AG08396 (cell line): ENCODE measurements at regions not wholly inside any gene's neighbourhood (a gene's known extent, or its start where the extent isn't known, plus 50 kb on each side); places are given as distances from the start of the nearest gene placed in this dataset.

Source experiments
- DNase-seq: peaks from one replicate; pipeline ENCODE4 v3.0.0; 2012; ENCODE audit warnings: low spot score, mixed read lengths

DNA sequence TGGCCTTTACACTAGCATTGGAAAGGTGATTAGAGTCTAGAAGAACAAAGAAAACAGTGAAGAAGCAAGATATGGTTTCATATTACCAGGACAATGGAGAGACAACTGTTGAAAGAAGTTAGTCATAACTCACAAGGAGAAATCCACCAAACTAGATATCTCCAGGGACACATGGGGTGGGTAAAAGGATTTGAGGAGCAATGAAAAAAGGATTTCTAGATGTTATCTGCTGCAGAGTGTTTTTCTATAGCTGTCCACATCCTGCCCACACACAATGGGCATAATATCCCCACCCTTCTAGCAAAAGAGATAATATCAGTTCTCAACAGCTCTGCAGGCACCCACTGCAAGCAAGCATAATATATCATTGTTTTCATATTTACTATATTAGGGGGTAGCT is 303.1 kb downstream of the HAO1 start:
- no peak for DNase-seq

DNA sequence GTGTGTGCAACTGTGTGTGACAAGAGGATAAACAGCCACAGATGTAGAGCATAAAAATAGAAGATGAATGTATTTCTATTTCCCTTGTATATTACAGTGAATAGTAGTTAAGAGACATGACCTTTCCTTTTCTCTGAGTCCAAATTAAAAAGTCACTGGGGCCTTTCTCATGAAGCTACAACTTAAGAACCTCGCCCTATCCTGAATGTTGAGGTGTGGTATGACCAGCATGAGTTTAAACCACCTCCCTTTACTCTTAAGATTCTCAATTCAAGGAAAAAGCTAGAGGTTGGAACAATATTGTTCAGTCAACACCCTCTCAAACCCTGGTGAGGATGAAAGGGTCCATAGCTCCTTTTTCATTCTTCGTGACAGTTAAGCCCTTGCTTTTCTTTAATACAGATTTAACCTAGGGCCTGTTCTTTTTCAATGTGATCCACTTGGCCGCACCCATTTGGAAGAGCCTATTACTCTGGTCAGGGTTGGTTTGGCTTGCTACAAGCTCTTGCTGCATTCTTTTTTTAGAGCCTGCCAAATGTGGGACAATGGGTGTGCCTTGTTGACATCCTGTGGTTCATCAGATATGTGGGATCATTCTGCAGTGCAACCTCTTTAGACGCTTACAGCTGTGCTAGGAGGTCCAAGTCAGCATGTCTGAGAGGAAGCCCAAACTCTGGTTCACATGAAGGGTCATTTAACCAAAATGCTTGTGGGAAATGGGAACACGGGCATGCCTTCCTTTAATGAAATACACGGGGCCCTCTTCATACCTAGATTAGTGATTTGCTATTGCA is 290.0 kb downstream of the HAO1 start:
- DNase-seq: peak; percentile 84

DNA sequence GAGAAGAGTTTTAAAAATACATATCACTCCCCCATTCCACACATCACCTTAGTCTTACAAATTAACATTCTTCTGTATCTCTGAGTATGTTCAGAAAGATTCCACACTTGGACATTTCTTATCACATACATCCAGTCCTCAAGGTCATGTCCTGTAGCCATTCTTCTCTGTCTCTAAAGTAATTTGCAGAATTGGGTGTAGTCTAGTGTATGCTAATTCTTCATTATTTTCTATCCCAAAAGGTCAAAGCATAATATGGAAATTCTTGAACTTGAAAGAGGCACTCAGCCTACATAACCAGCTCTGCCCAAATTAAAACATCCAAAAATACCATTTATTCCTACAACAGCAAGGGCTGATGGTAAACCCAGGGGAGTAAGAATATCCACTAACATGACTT is 286.0 kb downstream of the HAO1 start:
- no peak for DNase-seq

DNA sequence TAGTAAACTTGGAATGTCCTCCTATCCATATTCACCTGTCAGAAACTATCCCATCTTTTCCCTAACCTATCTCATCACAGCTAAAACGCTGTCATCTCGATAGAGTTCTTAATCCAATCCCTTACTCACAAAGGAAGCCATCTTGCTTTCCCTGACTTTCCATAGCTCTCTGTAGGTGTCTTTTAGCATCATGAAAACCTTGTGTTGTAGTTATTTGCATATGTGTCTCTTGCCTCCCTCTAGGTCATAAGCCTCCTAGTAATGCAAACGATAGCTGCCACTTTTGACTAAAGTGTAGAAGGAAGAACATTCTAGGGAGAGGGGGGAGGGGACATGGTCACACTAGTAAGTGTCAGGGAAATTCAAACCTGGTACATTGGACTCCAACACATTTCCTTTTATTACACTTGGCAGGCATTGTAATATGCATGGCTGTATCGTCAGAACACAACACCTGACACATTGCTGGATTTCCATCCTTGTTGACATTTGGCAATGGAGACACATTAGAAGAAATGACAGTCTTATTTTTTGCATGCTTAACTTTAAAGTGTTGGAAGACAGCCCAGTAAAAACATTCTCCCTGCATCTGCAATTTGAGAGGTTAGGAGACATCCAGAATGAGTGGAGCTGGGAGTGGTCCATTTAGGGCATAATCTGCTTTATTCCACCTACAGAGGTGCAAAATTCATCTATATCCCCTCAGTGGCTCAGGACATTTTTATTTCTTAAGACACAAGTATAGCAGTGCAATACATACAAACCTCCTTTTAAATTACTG is 283.4 kb downstream of the HAO1 start:
- DNase-seq: no peak

DNA sequence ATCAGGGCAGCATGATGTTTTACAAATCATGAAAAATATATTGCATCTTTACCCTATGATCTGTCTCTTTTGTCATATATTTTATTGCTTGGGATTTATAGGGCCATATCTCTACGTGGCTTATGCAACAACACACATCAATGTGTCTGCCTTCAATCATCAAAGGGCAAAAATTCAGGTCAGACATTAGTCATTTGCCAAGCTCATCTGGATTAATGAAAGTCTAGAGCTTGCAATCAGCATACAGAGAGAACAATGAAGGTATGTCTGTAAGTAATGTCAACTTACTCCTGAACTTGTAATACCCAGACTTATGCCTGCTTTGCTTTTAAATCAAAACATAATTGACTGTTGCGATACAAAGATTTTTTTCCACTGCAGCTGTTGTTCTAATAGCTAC is 282.7 kb downstream of the HAO1 start:
- DNase-seq: no peak

- no peak for DNase-seq
These were observed 280.1 kb downstream of the HAO1 start for GRCh38 chr20:7660165-7660564.

DNA sequence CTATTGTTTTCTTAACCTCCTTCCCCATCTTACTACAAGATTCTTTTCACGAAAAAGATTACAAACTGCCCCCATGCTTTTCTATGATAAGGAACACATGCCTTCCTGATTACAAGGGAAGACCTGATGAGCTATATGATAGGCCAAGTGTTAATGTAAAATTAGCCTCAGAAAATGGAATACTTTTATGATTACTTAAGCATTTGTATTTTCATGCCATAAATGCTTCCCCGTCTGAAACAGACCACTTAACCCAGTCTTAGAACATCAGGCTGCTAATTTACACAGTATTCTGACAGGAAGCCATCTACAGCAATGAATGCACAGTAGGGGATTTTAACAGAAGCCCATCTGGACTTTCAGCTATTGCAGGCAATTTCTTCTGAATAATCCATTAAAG is 274.9 kb downstream of the HAO1 start:
- DNase-seq: no peak

GRCh38 chr20:7667194-7667593 is 273.1 kb downstream of the HAO1 start:
- DNase-seq: no peak

DNA sequence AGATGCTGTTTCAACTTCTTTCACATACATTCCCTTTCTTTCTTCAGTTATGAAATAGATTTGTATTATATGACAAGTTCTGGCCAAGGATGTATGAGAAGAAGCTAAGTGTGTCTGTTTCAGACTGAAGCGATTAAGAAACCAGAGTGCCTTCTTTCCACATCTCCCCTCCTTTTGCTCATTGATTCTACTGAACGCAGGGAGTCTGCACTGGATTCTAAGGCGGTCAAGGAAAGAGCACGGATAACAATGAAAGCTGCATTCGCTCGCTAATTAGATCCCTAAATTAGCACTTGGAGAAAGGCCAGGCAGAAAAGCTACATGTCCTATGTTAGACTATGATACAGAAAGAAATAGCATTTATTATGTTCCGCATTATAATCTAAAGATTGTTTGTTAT is 267.7 kb downstream of the HAO1 start:
- no peak for DNase-seq

DNA sequence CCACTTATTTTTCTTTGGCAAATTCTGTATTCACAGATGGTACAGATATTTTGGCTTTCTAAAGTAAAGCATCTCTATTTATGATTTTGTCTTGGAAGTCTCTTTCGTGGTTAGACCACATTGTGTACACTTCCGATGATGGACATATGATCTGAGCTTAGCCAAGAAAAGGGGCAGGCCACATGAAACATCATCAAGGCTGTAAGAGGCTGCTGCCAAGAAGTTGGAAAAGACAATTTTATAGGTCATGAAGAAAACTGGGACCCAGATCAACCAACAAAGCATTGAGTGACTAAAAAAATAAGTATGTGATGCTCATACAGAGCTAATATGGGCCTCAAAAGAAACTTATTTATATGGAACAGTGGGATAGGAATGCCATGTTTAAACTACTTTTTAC is 266.4 kb downstream of the HAO1 start:
- DNase-seq: peak; percentile 41

- DNase-seq: no peak
These were observed 257.3 kb downstream of the HAO1 start for GRCh38 chr20:7682916-7683315.

- no peak for DNase-seq
These were observed 253.2 kb downstream of the HAO1 start for GRCh38 chr20:7687065-7687464.

DNA sequence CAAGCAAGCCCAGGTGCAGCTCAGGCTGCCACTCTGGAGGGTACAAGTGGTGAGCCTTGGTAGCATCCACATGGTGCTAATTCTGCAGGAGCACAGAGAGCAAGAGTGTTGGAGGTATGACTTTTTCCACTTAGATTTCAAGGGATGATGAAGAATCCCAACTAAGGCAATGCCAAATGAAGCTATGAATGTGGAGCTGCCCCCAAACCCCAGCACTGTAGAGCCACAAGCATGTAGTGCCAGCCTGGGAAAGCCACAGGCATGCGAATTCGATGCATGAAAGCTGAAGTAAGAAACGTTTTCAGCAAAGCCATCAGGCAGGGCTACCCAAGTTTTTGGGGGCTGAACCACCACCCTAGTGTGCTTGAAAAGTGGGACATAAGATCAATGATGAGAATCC is 251.1 kb downstream of the HAO1 start:
- DNase-seq: no peak

DNA sequence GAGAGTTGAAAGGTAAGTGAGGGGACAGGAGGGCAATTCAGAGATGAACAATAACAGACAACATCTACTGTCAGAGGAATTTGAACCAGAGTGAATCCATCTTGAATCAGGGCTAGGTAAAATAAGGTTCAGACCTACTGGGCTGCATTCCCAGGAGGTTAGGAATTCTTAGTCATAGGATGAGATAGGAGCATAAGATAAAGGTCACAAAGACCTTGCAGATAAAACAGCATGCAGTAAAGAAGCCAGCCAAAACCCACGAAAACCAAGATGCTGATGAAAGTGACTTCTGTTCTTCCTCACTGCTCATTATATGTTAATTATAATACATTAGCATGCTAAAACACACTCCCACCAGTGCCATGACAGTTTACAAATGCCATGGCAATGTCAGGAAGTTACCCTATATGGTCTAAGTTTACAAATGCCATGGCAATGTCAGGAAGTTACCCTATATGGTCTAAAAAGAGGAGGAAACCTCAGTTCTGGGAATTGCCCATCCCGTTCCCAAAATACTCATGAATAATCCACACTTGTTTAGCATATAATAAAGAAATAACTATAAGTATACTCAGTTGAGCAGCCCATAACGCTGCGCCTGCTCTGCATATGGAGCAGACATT is 248.5 kb downstream of the HAO1 start:
- no peak for DNase-seq

DNA sequence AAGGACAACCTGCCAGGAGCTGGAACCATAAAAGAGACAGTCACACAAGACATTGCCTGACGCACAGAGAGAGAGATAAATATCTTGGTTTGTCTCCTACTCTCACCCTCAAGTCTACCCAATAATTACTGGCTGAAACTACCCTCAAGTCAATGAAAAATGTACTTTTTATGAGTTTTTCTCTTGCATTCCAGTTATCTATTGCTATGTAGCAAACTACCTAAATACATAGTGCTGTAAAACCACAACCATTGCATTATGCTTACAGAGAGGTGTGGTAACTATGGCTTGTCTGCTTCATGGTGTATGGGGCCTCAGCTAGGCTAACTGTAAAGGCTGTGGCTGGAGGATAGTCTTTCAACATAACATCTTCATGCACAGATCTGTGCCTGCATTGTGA is 247.8 kb downstream of the HAO1 start:
- DNase-seq: no peak

DNA sequence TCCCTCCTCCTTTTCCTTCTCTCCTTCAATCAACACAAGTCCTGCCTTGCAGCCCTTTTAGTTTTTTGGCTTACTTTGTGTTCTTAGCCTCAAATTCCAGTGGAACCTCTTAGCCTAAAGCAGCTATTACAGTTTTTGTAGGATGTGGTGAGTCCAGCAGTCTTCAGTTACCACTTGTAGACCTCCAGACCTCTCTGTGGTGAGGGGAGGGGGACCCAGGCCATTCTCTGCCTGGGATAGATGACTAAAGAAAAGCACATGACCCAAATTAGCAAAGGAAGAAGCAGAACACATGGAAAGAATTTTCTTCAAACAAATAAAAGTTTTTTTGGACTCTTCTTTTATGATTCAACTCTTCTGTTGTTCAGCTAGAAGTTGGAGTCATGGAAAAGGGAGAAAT is 246.5 kb downstream of the HAO1 start:
- no peak for DNase-seq

DNA sequence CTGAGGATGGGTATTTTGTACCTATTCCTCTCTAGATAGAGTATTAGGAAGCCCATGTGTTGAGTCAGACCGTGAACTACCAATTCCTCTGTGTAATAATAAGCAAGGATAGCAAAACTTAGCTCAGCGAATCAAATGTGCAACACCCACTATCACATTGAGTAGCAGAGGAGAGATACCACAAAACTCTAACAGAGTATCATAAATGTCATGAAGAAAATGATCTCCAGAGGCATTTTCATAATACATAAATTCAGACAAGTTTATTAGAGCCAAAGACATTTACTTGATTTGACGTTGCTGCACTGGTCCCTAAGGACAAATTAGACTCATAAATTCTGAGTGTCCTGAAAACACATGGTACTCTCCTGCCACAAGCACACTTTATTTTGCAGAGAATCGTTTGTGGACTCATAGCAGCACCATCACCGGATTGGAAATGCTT is 245.2 kb downstream of the HAO1 start:
- DNase-seq: no peak

DNA sequence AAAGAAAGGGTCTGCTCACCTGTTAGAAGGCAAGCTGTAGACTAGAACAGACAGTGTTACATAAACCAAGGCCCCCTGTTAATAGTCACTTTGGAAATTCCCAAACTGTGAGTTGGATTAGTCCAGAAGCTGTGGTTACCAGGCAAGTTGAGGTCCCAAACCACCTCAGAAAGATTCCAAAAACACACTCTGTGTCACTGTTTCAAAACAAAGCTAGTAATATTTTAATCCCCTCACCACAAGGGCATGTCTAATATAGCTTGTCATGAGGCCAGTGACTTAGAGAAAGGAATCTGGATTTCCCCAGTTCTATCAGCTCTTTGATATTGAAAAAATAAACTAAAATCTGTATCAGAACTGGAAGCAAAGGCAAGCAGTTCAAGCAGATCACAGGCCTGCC is 244.6 kb downstream of the HAO1 start:
- peak; percentile 18 for DNase-seq

GRCh38 chr20:7696311-7696710 is 243.9 kb downstream of the HAO1 start:
- DNase-seq: peak; percentile 14

GRCh38 chr20:7702141-7702540 is 238.1 kb downstream of the HAO1 start:
- no peak for DNase-seq

DNA sequence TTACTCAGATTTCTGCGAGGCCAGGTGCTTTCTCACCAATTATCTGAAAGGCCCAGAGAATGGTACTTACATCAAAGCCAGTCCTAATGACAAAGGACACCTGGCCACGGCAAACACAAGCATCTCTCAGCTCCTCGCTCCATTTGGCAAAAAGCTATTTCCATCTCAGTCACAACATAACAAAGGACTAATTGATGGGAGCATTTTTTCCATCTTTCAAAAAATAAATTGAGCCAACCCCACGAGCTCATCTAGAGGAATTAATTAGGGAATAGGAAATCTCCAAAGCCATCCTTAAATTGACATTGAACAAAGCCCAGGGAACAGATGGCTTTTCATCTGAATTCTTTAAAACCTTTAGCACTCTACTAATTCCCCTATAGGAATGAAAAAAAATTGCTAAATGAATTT is 236.7 kb downstream of the HAO1 start:
- DNase-seq: no peak

- DNase-seq: no peak
These were observed 236.3 kb downstream of the HAO1 start for GRCh38 chr20:7703996-7704395.

- no peak for DNase-seq
These were observed 232.1 kb downstream of the HAO1 start for GRCh38 chr20:7708112-7708511.
